ENCODE measurements at regions not wholly inside any gene's neighbourhood (a gene's known extent, or its start where the extent isn't known, plus 50 kb on each side); places are given as distances from the start of the nearest gene placed in this dataset.

GRCh38 chr11:119525180-119525866, 102.4 kb upstream of the THY1 start:
- H3K9me3 ChIP-seq (ENCODE audit: control insufficient read depth in 5 of 5, low read length in 5 of 5): no peaks in the 10 kb centered on the region
- no peaks in the 10 kb centered on the region for H3K36me3 ChIP-seq (ENCODE audit: control insufficient read depth in 5 of 5, insufficient read depth in 5 of 5, low read length in 5 of 5)
- H3K27me3 ChIP-seq (ENCODE audit: control insufficient read depth in 5 of 5, insufficient read depth in 4 of 5, low read length in 5 of 5): peaks cover 0 to 5% (median 4%) of the 10 kb centered on the region in 5 donors
- no peak overlapping the region for H3K4me3 ChIP-seq (ENCODE audit: low read depth in 1 of 5, low read length in 5 of 5)
- peaks cover 0 to 11% (median 0%) of the 10 kb centered on the region in 5 donors for H3K4me1 ChIP-seq (ENCODE audit: control insufficient read depth in 5 of 5, insufficient read depth in 5 of 5, low read length in 5 of 5)
- H3K9ac ChIP-seq (ENCODE audit: low read length in 5 of 5): no peak overlapping the region
- H3K27ac ChIP-seq (ENCODE audit: low read depth, low read length): no peak overlapping the region

GRCh38 chr11:119523539-119524157, 100.7 kb upstream of the THY1 start:
- H3K9me3 ChIP-seq (ENCODE audit: control insufficient read depth in 5 of 5, low read length in 5 of 5): no peaks in the 10 kb centered on the region

GRCh38 chr11:119522609-119523008, 99.6 kb upstream of the THY1 start:
- peaks cover 0 to 4% (median 3%) of the 10 kb centered on the region in 5 donors for H3K27me3 ChIP-seq (ENCODE audit: control insufficient read depth in 5 of 5, insufficient read depth in 4 of 5, low read length in 5 of 5)
- no peaks in the 10 kb centered on the region for H3K9me3 ChIP-seq (ENCODE audit: control insufficient read depth in 5 of 5, low read length in 5 of 5)
- no peak overlapping the region for H3K9ac ChIP-seq (ENCODE audit: low read length in 5 of 5)
- H3K27ac ChIP-seq (ENCODE audit: low read depth, low read length): no peak overlapping the region
- H3K36me3 ChIP-seq (ENCODE audit: control insufficient read depth in 5 of 5, insufficient read depth in 5 of 5, low read length in 5 of 5): no peaks in the 10 kb centered on the region
- H3K4me3 ChIP-seq (ENCODE audit: low read depth in 1 of 5, low read length in 5 of 5): no peak overlapping the region
- H3K4me1 ChIP-seq (ENCODE audit: control insufficient read depth in 5 of 5, insufficient read depth in 5 of 5, low read length in 5 of 5): peaks cover 0 to 11% (median 0%) of the 10 kb centered on the region in 5 donors

More at GRCh38 chr11:119523539-119524157, 100.7 kb upstream of the THY1 start:
- H3K4me1 ChIP-seq (ENCODE audit: control insufficient read depth in 5 of 5, insufficient read depth in 5 of 5, low read length in 5 of 5): peaks cover 0 to 11% (median 0%) of the 10 kb centered on the region in 5 donors
- no peak overlapping the region for H3K27ac ChIP-seq (ENCODE audit: low read depth, low read length)
- peaks cover 0 to 4% (median 3%) of the 10 kb centered on the region in 5 donors for H3K27me3 ChIP-seq (ENCODE audit: control insufficient read depth in 5 of 5, insufficient read depth in 4 of 5, low read length in 5 of 5)
- no peak overlapping the region for H3K4me3 ChIP-seq (ENCODE audit: low read depth in 1 of 5, low read length in 5 of 5)
- no peak overlapping the region for H3K9ac ChIP-seq (ENCODE audit: low read length in 5 of 5)
- no peaks in the 10 kb centered on the region for H3K36me3 ChIP-seq (ENCODE audit: control insufficient read depth in 5 of 5, insufficient read depth in 5 of 5, low read length in 5 of 5)

GRCh38 chr11:119521551-119521950, 98.6 kb upstream of the THY1 start:
- H3K4me1 ChIP-seq (ENCODE audit: control insufficient read depth in 5 of 5, insufficient read depth in 5 of 5, low read length in 5 of 5): peaks cover 0 to 11% (median 0%) of the 10 kb centered on the region in 5 donors
- H3K9ac ChIP-seq (ENCODE audit: low read length in 5 of 5): no peak overlapping the region
- no peak overlapping the region for H3K27ac ChIP-seq (ENCODE audit: low read depth, low read length)
- H3K4me3 ChIP-seq (ENCODE audit: low read depth in 1 of 5, low read length in 5 of 5): no peak overlapping the region
- H3K36me3 ChIP-seq (ENCODE audit: control insufficient read depth in 5 of 5, insufficient read depth in 5 of 5, low read length in 5 of 5): no peaks in the 10 kb centered on the region
- H3K9me3 ChIP-seq (ENCODE audit: control insufficient read depth in 5 of 5, low read length in 5 of 5): no peaks in the 10 kb centered on the region
- peaks cover 0 to 4% (median 3%) of the 10 kb centered on the region in 5 donors for H3K27me3 ChIP-seq (ENCODE audit: control insufficient read depth in 5 of 5, insufficient read depth in 4 of 5, low read length in 5 of 5)

- Histone ChIP-seq H3K27ac (ENCODE audit: low read depth, low read length) (no peak overlapping the region), H3K36me3 (ENCODE audit: control insufficient read depth in 5 of 5, insufficient read depth in 5 of 5, low read length in 5 of 5) (no peaks in the 10 kb centered on the region), H3K9me3 (ENCODE audit: control insufficient read depth in 5 of 5, low read length in 5 of 5) (no peaks in the 10 kb centered on the region), H3K9ac (ENCODE audit: low read length in 5 of 5) (no peak overlapping the region), H3K27me3 (ENCODE audit: control insufficient read depth in 5 of 5, insufficient read depth in 4 of 5, low read length in 5 of 5) (peaks cover 0 to 4% (median 3%) of the 10 kb centered on the region in 5 donors), H3K4me1 (ENCODE audit: control insufficient read depth in 5 of 5, insufficient read depth in 5 of 5, low read length in 5 of 5) (peaks cover 0 to 11% (median 0%) of the 10 kb centered on the region in 5 donors), H3K4me3 (ENCODE audit: low read depth in 1 of 5, low read length in 5 of 5) (no peak overlapping the region)
These were observed 98.0 kb upstream of the THY1 start for GRCh38 chr11:119520966-119521365.

- peaks cover 0 to 6% (median 0%) of the 10 kb centered on the region in 5 donors for H3K4me1 ChIP-seq (ENCODE audit: control insufficient read depth in 5 of 5, insufficient read depth in 5 of 5, low read length in 5 of 5)
- no peaks in the 10 kb centered on the region for H3K9me3 ChIP-seq (ENCODE audit: control insufficient read depth in 5 of 5, low read length in 5 of 5)
- peaks cover 0 to 4% (median 3%) of the 10 kb centered on the region in 5 donors for H3K27me3 ChIP-seq (ENCODE audit: control insufficient read depth in 5 of 5, insufficient read depth in 4 of 5, low read length in 5 of 5)
- H3K27ac ChIP-seq (ENCODE audit: low read depth, low read length): no peak overlapping the region
- no peak overlapping the region for H3K9ac ChIP-seq (ENCODE audit: low read length in 5 of 5)
- no peaks in the 10 kb centered on the region for H3K36me3 ChIP-seq (ENCODE audit: control insufficient read depth in 5 of 5, insufficient read depth in 5 of 5, low read length in 5 of 5)
- H3K4me3 ChIP-seq (ENCODE audit: low read depth in 1 of 5, low read length in 5 of 5): no peak overlapping the region
These were observed 97.4 kb upstream of the THY1 start for GRCh38 chr11:119520400-119520799.

GRCh38 chr11:119519796-119520195, 96.8 kb upstream of the THY1 start:
- Histone ChIP-seq H3K36me3 (ENCODE audit: control insufficient read depth in 5 of 5, insufficient read depth in 5 of 5, low read length in 5 of 5) (no peaks in the 10 kb centered on the region), H3K9me3 (ENCODE audit: control insufficient read depth in 5 of 5, low read length in 5 of 5) (no peaks in the 10 kb centered on the region), H3K4me3 (ENCODE audit: low read depth in 1 of 5, low read length in 5 of 5) (no peak overlapping the region), H3K9ac (ENCODE audit: low read length in 5 of 5) (no peak overlapping the region), H3K27me3 (ENCODE audit: control insufficient read depth in 5 of 5, insufficient read depth in 4 of 5, low read length in 5 of 5) (peaks cover 0 to 4% (median 3%) of the 10 kb centered on the region in 5 donors), H3K4me1 (ENCODE audit: control insufficient read depth in 5 of 5, insufficient read depth in 5 of 5, low read length in 5 of 5) (peaks cover 0 to 1% (median 0%) of the 10 kb centered on the region in 5 donors), H3K27ac (ENCODE audit: low read depth, low read length) (no peak overlapping the region)

GRCh38 chr11:119518746-119519730, 96.1 kb upstream of the THY1 start:
- no peak overlapping the region for H3K27ac ChIP-seq (ENCODE audit: low read depth, low read length)
- H3K27me3 ChIP-seq (ENCODE audit: control insufficient read depth in 5 of 5, insufficient read depth in 4 of 5, low read length in 5 of 5): peaks cover 3 to 5% (median 4%) of the 10 kb centered on the region in 5 donors
- H3K9ac ChIP-seq (ENCODE audit: low read length in 5 of 5): no peak overlapping the region
- H3K36me3 ChIP-seq (ENCODE audit: control insufficient read depth in 5 of 5, insufficient read depth in 5 of 5, low read length in 5 of 5): no peaks in the 10 kb centered on the region
- H3K4me3 ChIP-seq (ENCODE audit: low read depth in 1 of 5, low read length in 5 of 5): no peak overlapping the region
- no peaks in the 10 kb centered on the region for H3K4me1 ChIP-seq (ENCODE audit: control insufficient read depth in 5 of 5, insufficient read depth in 5 of 5, low read length in 5 of 5)
- no peaks in the 10 kb centered on the region for H3K9me3 ChIP-seq (ENCODE audit: control insufficient read depth in 5 of 5, low read length in 5 of 5)

- H3K9me3 ChIP-seq (ENCODE audit: control insufficient read depth in 5 of 5, low read length in 5 of 5): no peaks in the 10 kb centered on the region
- no peaks in the 10 kb centered on the region for H3K36me3 ChIP-seq (ENCODE audit: control insufficient read depth in 5 of 5, insufficient read depth in 5 of 5, low read length in 5 of 5)
- H3K4me3 ChIP-seq (ENCODE audit: low read depth in 1 of 5, low read length in 5 of 5): no peak overlapping the region
- no peaks in the 10 kb centered on the region for H3K4me1 ChIP-seq (ENCODE audit: control insufficient read depth in 5 of 5, insufficient read depth in 5 of 5, low read length in 5 of 5)
- H3K27ac ChIP-seq (ENCODE audit: low read depth, low read length): no peak overlapping the region
- no peak overlapping the region for H3K9ac ChIP-seq (ENCODE audit: low read length in 5 of 5)
- H3K27me3 ChIP-seq (ENCODE audit: control insufficient read depth in 5 of 5, insufficient read depth in 4 of 5, low read length in 5 of 5): peaks cover 0 to 17% (median 8%) of the 10 kb centered on the region in 5 donors
These were observed 92.9 kb upstream of the THY1 start for GRCh38 chr11:119515771-119516400.
